H7 (cell line): ENCODE measurements at regions not wholly inside any gene's neighbourhood (a gene's known extent, or its start where the extent isn't known, plus 50 kb on each side); places are given as distances from the start of the nearest gene placed in this dataset.

Source experiments
- DNase-seq: peaks from one replicate; pipeline ENCODE4 v3.0.0; 2012
- H3K27me3 ChIP-seq: 2 replicates; pipeline ENCODE4 v1.6.0; 2011; ENCODE audit warnings: mild to moderate bottlenecking, low read length; ENCODE audit not compliant: control insufficient read depth, insufficient read depth
- H3K36me3 ChIP-seq: replicated peaks from 2 replicates; pipeline ENCODE4 v1.5.1; 2011; ENCODE audit warnings: low read length; ENCODE audit not compliant: control insufficient read depth, insufficient read depth
- H3K4me3 ChIP-seq: 2 replicates; pipeline ENCODE4 v1.5.1; 2011; ENCODE audit warnings: low read depth, mild to moderate bottlenecking, control low read depth, low read length, moderate library complexity; ENCODE audit not compliant: insufficient read depth

DNA sequence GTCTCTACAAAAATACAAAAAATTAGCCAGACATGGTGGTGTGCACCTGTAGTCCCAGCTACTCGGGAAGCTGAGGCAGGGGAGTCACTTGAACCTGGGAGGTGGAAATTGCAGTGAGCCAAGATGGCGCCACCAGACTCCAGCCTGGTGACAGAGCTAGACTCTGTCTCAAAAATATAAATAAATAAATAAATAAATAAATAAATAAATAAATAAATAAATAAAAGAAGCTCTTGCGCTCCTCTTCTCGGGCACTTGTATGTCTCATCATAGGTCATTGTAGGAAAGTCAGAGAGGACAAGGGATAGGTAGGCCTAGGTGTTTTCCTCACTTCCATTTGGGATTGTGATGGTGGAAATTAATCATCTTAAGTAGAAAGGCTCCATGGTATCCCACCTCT is 252.8 kb downstream of the PIK3R1 start:
- no peaks in the 10 kb centered on the region for H3K27me3 ChIP-seq

DNA sequence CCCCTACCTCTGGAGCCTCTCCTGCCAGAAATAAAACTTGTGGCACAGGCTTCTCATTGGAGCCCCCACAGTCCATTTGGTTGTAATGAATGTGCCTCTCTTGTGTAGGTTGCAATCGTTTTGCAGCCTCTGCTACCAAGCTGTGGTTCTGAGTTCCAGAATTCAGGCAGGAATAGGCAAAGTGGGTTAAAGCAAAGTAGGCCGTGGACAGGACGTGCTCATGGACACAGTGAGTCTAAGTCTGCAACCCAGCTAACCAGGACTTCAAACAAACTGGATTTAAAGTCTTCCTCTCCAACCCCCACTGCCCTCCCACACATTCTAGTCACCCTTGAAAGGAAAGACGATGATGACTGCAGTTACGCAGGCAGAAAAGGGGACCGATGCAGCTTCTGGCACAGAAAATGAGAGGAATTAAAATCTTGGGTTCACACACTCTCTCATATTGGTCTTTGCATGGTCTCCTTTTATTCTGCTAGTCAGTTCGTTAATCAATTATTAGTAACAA is 260.0 kb downstream of the PIK3R1 start:
- Histone ChIP-seq H3K36me3 (no peaks in the 10 kb centered on the region), H3K27me3 (no peaks in the 10 kb centered on the region), H3K4me3 (no peak overlapping the region)
- DNase-seq, result no peak

More for the DNA sequence above, 252.8 kb downstream of the PIK3R1 start:
- no peak for DNase-seq
- Histone ChIP-seq H3K4me3 (no peak overlapping the region), H3K36me3 (no peaks in the 10 kb centered on the region)

DNA sequence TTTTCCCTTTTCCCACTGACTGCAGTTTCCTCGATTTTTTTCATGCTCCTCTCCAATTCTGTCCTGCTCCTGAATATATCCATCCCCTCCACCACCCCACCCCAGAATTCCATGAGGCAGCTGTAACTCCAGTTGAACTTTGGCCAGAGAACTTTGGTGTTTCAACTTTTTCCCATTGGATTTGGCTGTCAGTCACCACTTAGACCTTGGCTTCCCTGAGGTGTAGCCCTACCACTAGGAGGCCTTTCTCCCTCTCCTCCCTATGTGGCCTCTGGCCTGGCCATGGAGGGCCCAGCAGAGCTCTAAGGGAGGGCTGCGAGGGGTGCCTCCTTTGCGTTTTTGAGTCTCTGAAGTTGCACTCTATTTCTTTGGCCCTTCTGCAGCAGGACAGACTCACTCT is 261.3 kb downstream of the PIK3R1 start:
- no peaks in the 10 kb centered on the region for H3K27me3 ChIP-seq
- DNase-seq, result no peak

DNA sequence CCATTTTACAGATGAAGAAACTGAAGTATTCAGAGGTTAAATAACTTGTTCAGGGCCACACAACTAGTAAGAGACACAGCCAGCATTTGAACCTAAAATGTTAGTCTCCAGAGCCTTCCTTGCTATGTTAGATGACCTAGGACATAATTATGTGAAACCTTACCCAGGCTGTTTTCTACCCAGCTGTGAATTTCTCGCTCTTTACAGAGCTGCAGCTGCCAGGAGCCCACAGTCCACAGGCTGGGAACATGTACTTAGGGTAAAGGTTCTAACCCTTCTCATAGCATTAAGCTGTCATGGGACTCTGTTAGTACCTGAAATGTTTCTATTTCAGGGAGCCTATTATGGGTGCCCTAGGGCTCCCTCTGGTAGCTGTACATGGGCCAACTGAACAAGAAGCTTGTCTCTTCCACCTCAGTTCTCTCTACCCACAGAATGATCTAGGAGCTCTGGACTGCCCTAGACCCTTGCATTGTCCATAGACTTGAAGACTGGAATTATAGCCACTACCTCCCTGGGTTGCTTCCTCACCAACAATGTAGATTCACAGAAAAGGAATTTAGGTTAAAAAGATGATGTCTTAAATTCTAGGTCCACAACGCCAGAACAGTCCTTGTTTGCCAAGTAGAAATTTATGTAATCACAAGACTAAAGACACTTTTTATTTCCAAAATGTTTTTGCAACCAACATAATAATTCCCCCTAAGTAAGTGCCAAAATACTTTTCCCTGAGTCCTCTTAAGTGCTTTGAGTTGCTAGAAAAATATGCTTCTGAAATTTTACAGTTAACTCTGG is 262.9 kb downstream of the PIK3R1 start:
- no peak for DNase-seq
- Histone ChIP-seq H3K27me3 (no peaks in the 10 kb centered on the region), H3K4me3 (no peak overlapping the region), H3K36me3 (no peaks in the 10 kb centered on the region)

More for the DNA sequence above, 261.3 kb downstream of the PIK3R1 start:
- Histone ChIP-seq H3K4me3 (no peak overlapping the region), H3K36me3 (no peaks in the 10 kb centered on the region)

DNA sequence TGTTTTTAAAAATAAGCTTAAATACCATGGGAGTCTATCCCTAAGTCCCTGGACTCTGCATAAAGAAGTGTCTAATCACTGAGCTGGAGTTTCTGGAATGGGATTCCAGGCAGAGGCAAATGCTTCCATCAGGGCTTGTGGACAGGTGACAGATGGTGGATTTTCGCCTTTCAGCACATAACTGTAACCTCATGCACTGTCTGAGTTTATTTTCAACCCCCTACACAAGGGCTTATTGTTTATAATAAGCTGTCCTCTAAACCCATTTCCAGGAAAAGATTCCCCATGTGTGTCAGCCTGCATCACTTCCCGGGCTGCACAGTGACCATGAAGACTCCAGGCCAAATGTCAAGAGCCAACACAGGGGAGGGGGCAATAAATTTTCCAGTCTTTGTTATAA is 264.0 kb downstream of the PIK3R1 start:
- H3K27me3 ChIP-seq, result no peaks in the 10 kb centered on the region
- DNase-seq, result no peak
- no peaks in the 10 kb centered on the region for H3K36me3 ChIP-seq
- H3K4me3 ChIP-seq, result no peak overlapping the region

DNA sequence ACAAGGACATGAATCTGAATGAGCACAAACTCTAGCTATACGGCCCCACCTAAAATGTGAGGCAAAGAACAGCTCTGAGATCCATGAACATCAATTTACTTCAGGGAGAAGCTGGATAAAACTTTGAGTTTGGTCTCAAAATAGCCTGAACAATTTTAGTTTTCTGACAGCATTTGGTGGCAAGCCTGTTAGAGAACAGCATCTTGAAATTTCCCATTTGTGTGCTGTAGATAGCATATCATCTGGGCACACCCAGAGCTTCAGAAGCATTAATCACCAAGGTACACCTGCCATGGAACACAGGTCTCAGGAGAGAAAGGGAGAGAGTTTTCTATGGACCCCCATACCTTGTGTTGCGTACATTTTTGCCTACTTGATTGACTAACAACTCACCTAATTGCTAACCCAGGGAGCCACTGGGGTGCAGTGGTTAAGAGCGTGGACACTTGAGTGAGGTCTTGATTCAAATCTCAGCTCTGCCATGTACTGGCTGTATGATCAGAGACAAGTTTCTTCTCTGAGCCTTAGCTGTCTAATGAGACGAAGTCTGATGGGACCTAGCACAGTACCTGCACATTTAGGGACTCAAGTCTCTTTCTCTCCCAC is 264.9 kb downstream of the PIK3R1 start:
- H3K4me3 ChIP-seq, result no peak overlapping the region
- H3K36me3 ChIP-seq, result no peaks in the 10 kb centered on the region
- H3K27me3 ChIP-seq, result no peaks in the 10 kb centered on the region
- DNase-seq, result no peak

DNA sequence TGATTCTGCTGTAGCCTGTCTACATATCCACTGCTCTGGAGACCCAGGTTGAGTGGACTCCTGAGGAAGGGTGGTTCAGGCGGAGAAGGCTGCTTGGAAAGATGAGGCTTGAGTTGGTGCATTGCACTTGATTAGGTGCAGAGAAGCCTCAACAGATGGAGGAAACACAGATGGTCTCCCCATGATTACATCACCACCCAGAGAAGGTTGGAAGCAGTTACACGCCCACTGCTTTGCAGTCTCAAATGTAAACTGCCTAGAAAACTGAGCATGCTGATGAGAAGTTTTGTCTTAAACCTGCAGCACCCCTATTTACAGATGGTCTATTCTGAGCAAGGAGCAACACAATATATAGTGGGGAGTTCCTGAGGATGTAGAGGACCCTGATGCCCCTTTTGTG is 266.6 kb downstream of the PIK3R1 start:
- Histone ChIP-seq H3K4me3 (no peak overlapping the region), H3K36me3 (no peaks in the 10 kb centered on the region), H3K27me3 (no peaks in the 10 kb centered on the region)
- DNase-seq, result no peak

DNA sequence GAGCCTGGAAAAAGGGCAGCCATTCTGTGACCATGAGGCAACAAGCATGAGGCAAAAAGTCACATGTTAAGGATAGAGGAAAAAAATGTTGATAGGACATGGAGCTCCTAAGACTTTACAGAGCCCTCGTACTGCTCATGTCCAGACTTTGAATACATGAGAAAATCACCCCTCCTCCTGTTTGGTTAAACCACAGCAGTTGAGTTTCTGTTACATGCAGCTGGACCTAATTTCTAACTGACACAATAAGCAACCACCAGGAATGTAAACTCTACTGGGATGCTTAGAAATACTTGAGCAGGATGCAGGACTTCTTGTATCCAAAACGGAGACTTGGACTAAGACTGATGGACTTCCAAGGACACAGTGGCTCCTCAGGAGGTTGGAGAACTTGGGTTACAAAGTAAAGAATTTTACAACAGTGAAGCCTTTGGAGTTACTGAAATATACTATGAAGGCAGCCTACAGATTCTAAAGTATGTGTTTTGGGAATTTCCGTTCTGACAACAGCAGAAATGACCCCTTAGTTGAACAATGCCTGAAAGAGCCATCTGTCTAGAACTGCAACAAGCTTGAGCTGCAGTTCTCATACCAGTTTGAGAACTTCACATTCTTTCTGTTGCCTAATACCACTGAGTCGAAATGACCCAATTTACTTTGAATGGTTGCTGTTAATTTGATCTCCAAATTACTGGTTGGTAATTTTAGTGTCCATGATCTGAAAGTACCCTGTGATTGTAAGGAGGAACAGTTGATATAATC is 268.9 kb downstream of the PIK3R1 start:
- Histone ChIP-seq H3K4me3 (no peak overlapping the region), H3K36me3 (no peaks in the 10 kb centered on the region)
- no peak for DNase-seq

DNA sequence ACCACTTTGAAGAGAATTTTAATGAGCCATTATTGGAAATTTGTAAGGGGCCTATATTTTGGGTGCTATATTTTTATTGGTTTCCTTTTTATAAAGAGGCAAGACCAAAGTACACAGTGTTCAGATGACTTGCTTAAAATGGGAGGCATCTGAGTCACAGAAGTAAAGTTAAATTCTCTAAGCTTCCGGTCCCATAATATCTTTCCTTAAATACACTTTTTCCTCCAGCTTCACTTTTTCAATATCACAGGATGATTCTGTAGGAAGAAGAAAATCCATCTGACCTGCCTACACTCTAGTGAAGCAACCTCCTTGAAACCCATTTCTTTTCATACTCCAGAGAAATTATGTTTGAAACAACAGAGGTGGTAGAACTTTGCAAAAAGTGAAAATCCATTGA is 274.0 kb downstream of the PIK3R1 start:
- no peak for DNase-seq

More for the DNA sequence above, 268.9 kb downstream of the PIK3R1 start:
- no peaks in the 10 kb centered on the region for H3K27me3 ChIP-seq

DNA sequence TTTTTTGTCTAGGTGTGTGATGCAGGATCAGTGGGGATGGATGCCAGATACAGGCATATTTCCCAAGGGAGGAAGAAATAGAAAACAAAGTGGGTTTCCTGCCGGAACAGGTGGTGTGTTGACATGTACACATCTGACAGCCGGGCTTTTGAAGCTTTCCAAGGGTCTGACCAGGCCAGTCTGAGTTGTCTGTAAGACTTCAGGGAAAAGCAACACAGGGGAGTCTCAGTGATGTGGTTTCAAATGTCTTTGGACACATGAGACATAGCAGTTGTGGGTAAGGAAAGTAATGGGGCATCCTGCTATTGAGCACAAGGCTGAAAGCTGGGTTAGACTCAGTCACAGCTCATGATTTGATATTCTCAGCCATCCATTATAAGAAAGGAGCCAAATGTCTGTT is 274.9 kb downstream of the PIK3R1 start:
- no peak for DNase-seq
- no peak overlapping the region for H3K4me3 ChIP-seq
- H3K36me3 ChIP-seq, result no peaks in the 10 kb centered on the region
- no peaks in the 10 kb centered on the region for H3K27me3 ChIP-seq

More for the DNA sequence above, 274.0 kb downstream of the PIK3R1 start:
- H3K36me3 ChIP-seq, result no peaks in the 10 kb centered on the region
- no peaks in the 10 kb centered on the region for H3K27me3 ChIP-seq
- H3K4me3 ChIP-seq, result no peak overlapping the region

DNA sequence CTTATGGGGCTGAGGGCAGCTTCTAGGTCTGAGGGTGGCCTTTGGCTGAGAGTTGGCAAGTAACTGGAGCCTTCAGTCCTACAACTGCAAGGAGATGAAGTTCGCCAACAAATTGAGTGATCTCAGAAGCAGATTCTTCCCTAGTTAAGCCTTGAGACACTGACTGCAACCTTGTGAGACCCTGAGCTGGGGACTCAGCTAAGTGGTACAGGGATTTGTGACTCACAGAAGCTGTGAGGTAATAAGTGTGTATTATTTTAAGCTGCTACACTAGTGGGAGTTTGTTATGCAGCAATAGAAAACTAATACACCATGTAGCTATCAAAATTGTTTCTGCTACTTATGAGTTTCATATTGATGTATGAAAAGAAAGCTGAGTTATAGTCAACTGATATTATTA is 279.2 kb downstream of the PIK3R1 start:
- no peaks in the 10 kb centered on the region for H3K36me3 ChIP-seq
- H3K27me3 ChIP-seq, result no peaks in the 10 kb centered on the region
- H3K4me3 ChIP-seq, result no peak overlapping the region
- DNase-seq, result no peak

DNA sequence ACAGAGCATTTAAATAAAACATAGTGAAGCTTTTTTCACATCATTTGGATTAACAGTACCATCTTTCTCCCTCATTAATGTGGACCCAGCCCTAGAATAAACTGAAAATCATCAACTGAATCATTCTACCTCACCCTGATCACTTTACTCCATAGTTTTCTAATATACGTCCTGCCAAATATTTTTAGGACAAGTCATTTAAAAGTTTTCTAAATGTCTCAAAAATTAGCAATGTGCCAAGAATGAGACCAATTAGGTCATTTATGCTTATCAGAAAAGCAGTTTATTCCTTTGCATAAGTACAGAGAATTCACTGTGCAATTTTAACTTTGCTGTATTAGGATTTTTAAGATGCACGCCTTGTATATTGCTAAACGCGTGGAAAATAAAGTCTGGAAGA is 284.4 kb downstream of the PIK3R1 start:
- no peak for DNase-seq
- no peak overlapping the region for H3K4me3 ChIP-seq
- H3K36me3 ChIP-seq, result no peaks in the 10 kb centered on the region
- no peaks in the 10 kb centered on the region for H3K27me3 ChIP-seq

DNA sequence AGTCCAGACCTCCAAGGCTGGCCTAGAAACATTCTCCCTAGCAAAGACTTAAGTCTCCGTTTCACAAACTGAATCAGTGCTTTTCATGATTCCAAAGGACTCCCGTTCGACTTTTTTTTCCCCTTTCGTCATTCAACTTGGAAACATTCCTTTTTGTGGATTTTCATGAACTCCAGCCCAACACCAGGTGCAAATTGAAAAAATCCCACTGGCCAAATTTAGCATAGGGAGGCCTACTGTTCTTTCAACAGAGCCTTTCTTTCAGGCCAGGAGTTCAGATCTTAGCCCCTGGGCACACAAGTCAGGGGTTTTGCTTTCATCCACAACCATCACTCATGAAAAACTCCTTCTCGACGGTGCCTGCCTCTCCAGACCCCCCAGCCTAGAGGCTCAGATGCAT is 285.3 kb downstream of the PIK3R1 start:
- no peaks in the 10 kb centered on the region for H3K36me3 ChIP-seq
- no peak for DNase-seq
- no peaks in the 10 kb centered on the region for H3K27me3 ChIP-seq
- no peak overlapping the region for H3K4me3 ChIP-seq

DNA sequence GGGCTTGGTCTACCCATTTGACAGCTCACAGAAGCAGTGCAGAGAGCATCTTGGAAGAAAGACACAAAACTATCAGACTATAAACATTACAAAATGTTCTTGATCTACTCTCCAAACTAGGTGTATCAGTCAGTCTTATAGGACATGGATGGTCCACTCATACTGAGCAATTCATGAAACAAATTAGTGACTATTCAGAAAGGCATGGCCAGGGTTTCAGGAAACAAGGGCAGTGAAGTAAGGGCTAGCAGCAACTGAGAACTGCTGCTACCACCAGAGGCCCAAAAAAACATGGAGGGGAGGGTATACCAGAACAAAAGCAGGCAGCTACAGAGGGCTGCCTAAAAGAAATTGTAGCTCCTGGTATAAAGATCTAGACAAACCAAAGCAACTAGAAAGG is 287.0 kb downstream of the PIK3R1 start:
- no peaks in the 10 kb centered on the region for H3K27me3 ChIP-seq
- DNase-seq, result no peak
- H3K4me3 ChIP-seq, result no peak overlapping the region

DNA sequence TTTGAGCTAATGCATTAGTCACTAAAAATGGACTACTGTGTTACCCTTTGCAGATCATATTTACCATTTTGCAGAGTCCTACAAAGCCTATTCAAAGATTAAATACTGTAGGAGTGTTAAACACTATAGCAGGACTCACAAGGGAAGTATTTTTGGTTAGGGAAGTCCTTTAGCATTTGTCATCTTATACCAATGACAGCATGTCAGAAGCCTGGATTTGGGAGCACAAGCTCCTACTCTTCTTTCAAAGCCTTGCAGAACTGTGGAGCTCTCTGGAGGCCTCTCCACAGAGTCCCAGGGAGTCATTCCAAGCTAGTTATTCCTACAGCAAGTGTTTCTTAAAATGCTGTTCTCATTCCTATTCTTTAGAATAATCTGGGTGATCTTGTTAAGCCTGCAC is 288.8 kb downstream of the PIK3R1 start:
- H3K27me3 ChIP-seq, result no peaks in the 10 kb centered on the region
- no peaks in the 10 kb centered on the region for H3K36me3 ChIP-seq
- no peak for DNase-seq
- no peak overlapping the region for H3K4me3 ChIP-seq

More for the DNA sequence above, 287.0 kb downstream of the PIK3R1 start:
- no peaks in the 10 kb centered on the region for H3K36me3 ChIP-seq
